NCI-H2196 treated with DMSO at 0.1 percent for 48 hours (cell line): ENCODE measurements at regions not wholly inside any gene's neighbourhood (a gene's known extent, or its start where the extent isn't known, plus 50 kb on each side); places are given as distances from the start of the nearest gene placed in this dataset.

Experiments used
- DNase-seq: peaks from one replicate; lab custom pipeline; 2025; ENCODE audit not compliant: unreplicated experiment; lab: John Stamatoyannopoulos, UW

DNA sequence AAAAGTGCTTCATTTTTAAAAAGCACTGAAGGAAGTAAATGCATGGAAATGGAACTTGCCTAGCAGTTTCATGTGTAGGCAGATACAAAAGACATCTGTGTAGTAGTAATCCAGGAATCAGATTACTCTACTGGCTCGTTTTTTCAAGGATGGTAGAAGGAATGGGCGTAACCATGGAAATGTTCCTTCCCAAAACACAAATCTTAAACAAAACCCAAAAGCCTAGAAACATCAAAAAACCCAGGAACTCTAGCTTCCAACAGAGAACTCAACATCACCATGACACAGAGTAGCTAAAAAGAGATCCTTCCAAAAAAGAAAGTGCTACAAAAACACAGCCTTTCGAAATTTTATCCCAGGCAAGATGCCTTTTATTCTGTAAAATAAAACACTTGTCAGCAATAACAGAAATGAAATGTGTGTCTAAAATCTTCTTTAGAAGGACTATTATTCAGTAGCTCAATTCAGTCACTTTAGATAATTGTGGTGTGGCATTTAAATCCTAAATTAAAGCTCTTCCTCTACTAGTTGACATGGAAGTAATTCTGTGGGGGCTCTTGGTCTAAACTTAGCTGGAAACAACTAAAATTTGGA, 81.7 kb downstream of the FAM217A start:
- no peak for DNase-seq

DNA sequence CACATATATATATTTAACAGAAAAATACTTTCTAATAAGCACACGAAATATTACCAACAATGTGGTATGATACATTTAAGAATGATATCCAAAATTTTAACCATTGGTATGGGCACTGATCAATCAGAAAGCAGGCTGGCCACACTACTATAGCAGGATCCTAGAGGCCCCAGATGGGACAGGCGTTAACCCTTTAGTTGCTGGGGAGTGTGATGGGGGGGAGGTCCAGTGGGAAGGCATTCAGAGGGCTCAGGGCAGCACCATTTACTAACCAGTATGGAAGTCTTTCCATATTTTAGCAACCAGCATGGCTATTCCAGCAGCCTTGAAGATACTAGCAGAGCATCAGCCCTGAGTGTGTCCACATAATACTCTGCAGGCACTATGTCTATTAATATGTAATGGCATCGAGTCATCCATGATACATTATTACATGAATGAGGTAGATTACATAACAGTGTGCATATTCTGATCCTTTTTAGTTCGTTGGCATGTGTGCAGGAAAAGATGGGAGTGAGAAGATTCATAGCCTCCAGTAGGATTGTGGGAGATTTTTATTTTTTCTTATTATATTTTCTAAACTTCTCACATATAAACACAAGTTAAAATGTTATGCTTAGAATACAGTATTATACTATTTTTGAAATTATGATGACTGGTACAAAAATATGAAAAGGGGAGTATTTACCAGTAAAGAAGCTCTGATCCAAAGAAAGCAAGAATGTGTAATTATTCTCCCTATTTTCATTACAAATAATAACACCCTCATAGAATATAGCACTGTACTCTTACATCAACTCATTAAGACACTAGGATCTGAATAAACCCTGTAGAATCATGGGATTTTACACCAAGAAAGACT, 78.9 kb downstream of the FAM217A start:
- no peak for DNase-seq

DNA sequence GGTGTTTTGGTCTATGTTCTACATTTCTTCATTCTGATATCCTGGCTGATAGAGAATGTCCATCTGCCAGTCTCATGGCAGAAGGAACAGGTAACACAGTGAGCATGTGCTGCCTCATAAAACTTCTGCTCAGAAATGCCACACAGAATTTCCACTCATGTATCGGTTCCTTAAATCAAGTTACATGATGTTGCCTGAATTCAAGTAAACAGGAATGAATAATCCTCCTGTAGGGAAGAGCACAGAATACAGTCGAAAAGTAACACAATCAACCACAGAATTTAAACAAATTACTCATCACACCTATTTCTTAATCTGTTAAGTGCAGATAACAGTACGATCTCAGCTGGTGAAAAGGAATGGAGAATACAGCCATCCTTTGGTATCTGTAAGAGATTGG, 74.7 kb downstream of the FAM217A start:
- DNase-seq = no peak

DNA sequence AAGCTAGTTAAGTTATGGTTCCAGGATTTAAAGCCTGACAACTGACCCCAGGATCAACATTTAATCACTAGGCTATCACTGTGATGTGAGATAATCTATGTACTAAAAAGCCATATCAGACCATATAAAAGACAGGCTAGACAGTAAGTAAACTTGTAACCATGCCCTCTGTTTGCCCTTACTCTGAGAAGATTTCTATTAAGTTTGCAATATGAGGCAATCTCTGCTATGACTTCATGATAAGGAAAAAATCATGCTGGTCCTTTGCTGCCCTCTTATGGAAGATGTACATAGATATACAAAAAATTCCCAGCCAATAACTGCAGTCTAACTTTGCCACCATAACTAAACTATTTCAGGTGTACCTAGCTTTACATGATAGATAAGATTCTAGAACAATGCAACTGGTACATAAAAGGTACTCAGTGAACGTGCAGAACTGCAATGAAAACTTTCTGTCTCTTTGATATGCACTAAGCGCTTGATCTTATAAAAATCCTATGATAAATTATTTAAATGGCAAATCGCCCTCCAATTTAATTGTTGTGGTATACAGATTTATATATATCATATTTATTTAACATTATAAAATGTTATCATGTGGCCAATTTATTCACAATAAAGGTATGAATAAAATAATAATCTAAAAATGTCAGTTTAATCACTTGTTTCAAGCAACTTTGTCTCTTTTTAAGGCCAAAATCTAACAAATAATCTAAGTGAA, 70.5 kb downstream of the FAM217A start:
- DNase-seq = peak; percentile 63

DNA sequence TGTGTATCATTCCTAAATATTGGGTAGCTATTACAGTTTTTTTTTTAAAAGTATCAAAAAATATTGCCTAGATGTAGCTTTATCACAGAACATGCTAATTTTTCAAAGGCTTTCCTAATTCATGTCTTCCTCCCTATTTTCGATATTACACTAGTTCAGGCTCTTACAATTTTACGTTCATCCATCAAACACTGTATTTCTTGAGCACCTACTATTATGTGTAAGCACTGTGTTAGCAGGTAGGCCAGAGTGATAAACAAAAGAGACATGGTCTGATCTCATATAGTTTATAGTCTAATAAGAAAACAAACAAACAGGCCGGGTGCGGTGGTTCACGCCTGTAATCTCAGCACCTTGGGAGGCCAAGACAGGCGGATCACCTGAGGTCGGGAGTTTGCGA, 69.5 kb downstream of the FAM217A start:
- no peak for DNase-seq

DNA sequence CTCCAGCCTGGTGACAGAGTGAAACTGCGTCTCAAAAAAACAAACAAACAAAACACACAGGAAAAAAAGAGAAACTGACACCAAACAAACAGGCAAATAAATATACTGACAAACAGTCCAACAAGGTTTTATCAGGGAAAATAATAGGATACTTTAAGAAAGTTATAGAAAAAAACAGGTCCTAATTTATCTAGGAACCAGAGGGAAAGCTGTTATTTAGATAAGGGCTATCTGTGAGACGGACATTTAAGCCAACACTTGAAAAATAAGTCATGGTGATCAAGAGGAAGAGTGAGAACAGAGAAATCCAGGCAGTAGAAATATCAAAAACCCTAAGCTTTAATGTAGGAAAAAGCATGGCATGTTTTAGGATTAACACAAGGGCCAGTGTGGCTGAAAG, 68.9 kb downstream of the FAM217A start:
- no peak for DNase-seq

DNA sequence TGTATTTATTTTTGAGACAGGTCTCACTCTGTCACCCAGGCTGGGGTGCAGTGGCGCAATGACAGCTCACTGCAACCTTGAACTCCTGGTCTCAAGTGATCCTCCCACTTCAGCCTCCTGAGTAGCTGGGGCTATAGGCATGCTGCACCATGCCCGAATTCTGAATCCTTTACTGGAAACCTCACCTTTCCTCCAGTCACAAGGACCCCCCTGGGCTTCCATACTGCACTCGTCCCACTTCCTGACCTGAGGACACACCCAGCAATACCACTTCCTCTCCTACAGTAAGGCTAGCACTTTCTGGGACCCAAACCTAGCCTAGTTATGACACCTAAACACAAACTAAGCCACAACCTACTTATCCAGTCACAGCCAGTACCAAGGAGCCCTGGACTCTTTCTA, 68.2 kb downstream of the FAM217A start:
- no peak for DNase-seq

DNA sequence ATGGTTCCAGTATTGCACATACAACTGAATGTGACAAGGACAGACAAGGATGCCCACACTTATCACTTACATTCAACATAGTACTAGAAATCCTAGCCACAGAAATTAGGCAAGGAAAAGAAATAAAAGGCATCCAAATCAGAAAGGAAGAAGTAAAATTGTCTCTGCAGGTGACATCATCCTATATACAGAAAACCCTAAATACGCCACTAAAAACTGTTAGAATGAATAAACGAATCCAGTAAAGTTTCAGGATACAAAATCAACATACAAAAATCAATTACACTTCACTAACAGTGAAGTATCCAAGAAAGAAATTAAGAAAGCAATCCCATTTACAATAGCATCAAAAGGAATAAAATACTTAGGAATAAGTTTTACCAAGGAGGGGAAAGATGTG, 66.1 kb downstream of the FAM217A start:
- no peak for DNase-seq

DNA sequence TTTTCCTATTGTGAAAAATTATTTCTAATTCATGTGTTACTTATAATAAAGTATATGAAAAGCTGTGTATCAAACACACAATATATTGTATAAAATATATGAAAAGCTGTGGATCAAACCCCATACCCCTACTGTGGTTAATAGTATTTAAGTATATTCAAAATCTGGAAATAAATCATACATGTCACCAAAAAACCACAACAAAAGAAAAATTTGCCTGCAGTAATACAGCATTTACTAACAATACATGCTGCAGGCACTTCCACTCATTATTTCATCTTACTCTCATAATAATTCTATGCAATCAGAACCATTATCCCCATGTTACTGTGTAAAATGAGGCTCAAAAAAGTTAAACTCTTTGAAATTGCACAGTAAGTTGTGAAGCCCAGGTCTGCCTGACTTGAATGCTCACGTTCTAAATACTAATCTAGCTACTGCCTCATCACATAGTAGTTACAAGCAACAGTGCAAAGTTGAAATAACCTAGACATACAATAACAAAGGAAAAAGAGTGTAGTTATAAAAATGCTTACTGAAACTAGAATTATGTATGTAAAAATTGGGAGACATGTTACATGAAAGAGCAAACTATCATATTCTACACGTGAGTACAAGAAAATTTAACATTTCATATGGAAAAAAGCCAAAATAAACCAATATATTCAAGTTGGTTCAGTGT, 61.7 kb downstream of the FAM217A start:
- DNase-seq = no peak

DNA sequence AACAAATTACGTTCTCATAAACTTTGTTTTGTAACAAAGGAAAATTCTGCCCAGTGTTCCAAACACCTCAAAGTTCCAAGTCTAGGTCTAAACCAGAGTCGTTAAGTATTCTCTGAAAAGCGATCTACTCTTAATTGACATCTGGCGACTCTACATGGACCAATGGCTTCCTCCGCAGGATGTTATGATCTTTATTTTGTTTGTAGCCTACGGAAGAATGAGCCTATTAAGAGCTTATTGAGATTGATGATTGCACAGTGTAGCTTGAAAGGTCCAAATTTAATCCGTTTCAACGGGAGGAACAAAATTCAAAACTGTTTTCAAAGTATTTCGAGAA, 61.1 kb downstream of the FAM217A start:
- DNase-seq = no peak

DNA sequence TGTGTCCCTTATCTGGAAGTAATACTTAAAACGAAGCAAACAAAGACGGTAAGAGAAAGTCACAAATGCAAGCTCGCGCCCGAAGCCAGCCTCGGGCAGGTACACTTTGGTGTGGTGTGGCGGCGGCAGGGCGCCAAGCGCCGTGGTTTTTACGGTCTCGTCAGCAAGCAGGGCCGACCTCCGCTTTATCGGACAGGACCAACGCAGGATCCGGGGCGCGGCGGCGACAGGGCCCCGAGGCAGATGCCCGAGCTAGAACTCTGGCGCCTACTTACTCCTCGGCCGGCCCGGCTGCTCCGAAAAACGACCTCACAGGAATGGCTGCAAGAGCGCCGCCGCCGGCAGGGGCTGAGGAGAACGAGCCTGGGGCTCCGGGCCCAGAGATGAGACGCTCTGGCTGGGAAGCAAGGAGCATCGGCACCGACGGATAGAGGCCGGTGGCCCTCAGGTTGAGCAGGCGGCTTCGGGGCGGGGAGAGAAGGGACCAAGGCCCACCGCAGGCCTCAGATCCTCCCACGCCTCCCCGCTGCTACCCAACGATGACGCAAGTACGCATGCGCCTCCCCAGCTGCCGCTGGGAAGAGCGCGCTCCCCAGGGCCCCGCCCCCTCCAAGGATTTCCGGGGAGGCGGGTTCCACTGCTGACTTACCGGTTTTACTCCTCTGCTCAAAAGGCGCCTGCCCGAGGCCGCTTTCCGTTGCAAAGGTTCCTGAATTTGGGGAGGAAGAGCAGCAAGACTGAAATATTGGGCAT, 60.6 kb downstream of the FAM217A start:
- DNase-seq = peak; percentile 95
